Ishikawa (cell line): ENCODE measurements at regions not wholly inside any gene's neighbourhood (a gene's known extent, or its start where the extent isn't known, plus 50 kb on each side); places are given as distances from the start of the nearest gene placed in this dataset.

Source experiments
- CEBPB ChIP-seq: IDR thresholded peaks from 2 replicates; pipeline ENCODE4 v1.6.1; 2012
- EGR1 ChIP-seq: IDR thresholded peaks from 2 replicates; pipeline ENCODE4 v1.6.1; 2012
- EP300 ChIP-seq: IDR thresholded peaks from 2 replicates; pipeline ENCODE4 v1.6.1; 2012; ENCODE audit warnings: borderline replicate concordance
- RAD21 ChIP-seq: IDR thresholded peaks from 2 replicates; pipeline ENCODE4 v1.6.1; 2012; ENCODE audit warnings: low read depth
- TAF1 ChIP-seq: IDR thresholded peaks from 2 replicates; pipeline ENCODE4 v1.6.1; 2012; ENCODE audit warnings: low read depth, mild to moderate bottlenecking
- TEAD4 ChIP-seq: IDR thresholded peaks from 2 replicates; pipeline ENCODE4 v1.6.1; 2012
- TF ChIP-seq, protein P1 (sequence below): IDR thresholded peaks from 2 replicates; pipeline ENCODE4 v1.6.1; 2012; ENCODE audit warnings: low read depth, mild to moderate bottlenecking
- TF ChIP-seq, protein P2 (sequence below): IDR thresholded peaks from 2 replicates; pipeline ENCODE4 v1.6.1; 2012

DNA sequence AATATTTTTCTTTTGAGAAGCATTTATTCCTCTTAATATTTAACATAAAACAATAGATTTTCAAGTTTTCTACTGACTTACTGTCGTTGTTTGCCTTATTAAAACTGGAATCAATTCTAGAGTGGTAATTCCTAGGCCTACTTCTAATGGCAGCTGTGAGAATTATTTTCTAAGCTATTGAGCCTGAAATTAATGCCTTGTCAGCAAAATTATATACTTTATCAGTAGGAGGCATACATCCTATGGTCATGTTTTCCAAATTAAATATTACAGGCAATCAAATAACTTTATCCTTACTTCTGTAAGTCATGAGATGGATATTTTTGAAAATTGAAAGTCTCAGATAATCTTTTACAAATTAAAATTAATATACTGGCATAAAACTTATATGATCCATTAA, 239.1 kb upstream of the CNTNAP4 start:
- TF ChIP-seq, protein P1, sequence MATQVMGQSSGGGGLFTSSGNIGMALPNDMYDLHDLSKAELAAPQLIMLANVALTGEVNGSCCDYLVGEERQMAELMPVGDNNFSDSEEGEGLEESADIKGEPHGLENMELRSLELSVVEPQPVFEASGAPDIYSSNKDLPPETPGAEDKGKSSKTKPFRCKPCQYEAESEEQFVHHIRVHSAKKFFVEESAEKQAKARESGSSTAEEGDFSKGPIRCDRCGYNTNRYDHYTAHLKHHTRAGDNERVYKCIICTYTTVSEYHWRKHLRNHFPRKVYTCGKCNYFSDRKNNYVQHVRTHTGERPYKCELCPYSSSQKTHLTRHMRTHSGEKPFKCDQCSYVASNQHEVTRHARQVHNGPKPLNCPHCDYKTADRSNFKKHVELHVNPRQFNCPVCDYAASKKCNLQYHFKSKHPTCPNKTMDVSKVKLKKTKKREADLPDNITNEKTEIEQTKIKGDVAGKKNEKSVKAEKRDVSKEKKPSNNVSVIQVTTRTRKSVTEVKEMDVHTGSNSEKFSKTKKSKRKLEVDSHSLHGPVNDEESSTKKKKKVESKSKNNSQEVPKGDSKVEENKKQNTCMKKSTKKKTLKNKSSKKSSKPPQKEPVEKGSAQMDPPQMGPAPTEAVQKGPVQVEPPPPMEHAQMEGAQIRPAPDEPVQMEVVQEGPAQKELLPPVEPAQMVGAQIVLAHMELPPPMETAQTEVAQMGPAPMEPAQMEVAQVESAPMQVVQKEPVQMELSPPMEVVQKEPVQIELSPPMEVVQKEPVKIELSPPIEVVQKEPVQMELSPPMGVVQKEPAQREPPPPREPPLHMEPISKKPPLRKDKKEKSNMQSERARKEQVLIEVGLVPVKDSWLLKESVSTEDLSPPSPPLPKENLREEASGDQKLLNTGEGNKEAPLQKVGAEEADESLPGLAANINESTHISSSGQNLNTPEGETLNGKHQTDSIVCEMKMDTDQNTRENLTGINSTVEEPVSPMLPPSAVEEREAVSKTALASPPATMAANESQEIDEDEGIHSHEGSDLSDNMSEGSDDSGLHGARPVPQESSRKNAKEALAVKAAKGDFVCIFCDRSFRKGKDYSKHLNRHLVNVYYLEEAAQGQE, result no peak
- TF ChIP-seq TEAD4, result no peak
- TF ChIP-seq, protein P2, sequence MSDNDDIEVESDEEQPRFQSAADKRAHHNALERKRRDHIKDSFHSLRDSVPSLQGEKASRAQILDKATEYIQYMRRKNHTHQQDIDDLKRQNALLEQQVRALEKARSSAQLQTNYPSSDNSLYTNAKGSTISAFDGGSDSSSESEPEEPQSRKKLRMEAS, result no peak
- TF ChIP-seq EP300, result no peak
- no peak for TF ChIP-seq TAF1
- TF ChIP-seq RAD21, result no peak
- TF ChIP-seq CEBPB, result no peak
- TF ChIP-seq EGR1, result no peak
